BE2C (cell line): ENCODE measurements at regions not wholly inside any gene's neighbourhood (a gene's known extent, or its start where the extent isn't known, plus 50 kb on each side); places are given as distances from the start of the nearest gene placed in this dataset.

Experiments
- DNase-seq: peaks from one replicate; pipeline ENCODE4 v3.0.0-alpha.2; 2020
- H3K27me3 ChIP-seq: fragments of 250-450 bp; sonication (Bioruptor Pico); 2 replicates; pipeline ENCODE4 v1.5.1; 2020; ENCODE audit warnings: mild to moderate bottlenecking
- H3K36me3 ChIP-seq: fragments of 250-450 bp; sonication (Bioruptor Pico); 2 replicates; pipeline ENCODE4 v1.5.1; 2020; ENCODE audit warnings: mild to moderate bottlenecking
- H3K4me1 ChIP-seq: fragments of 250-450 bp; sonication (Bioruptor Pico); 2 replicates; pipeline ENCODE4 v1.5.1; 2020
- H3K4me3 ChIP-seq: 2 replicates; pipeline ENCODE4 v1.5.1; 2011; ENCODE audit warnings: low read depth, low read length
- H3K9me3 ChIP-seq: fragments of 250-450 bp; sonication (Bioruptor Pico); 2 replicates; pipeline ENCODE4 v1.5.1; 2020
- CTCF ChIP-seq: IDR thresholded peaks from 2 replicates; pipeline ENCODE4 v1.5.1; 2012; ENCODE audit warnings: mild to moderate bottlenecking, low read depth, low read length

- Histone ChIP-seq H3K4me3 (no peak overlapping the region), H3K9me3 (no peaks in the 10 kb centered on the region), H3K4me1 (no peaks in the 10 kb centered on the region), H3K36me3 (no peaks in the 10 kb centered on the region), H3K27me3 (no peaks in the 10 kb centered on the region)
- DNase-seq = no peak
- TF ChIP-seq CTCF = no peak
Measured at GRCh38 chr12:93043877-93044209, 114.7 kb upstream of the EEA1 start.

- H3K4me1 ChIP-seq = no peaks in the 10 kb centered on the region
- no peaks in the 10 kb centered on the region for H3K36me3 ChIP-seq
- TF ChIP-seq CTCF = no peak
- H3K4me3 ChIP-seq = no peak overlapping the region
- no peak for DNase-seq
- no peaks in the 10 kb centered on the region for H3K27me3 ChIP-seq
- no peaks in the 10 kb centered on the region for H3K9me3 ChIP-seq
Measured at GRCh38 chr12:93047118-93047517, 118.0 kb upstream of the EEA1 start.

- Histone ChIP-seq H3K36me3 (no peaks in the 10 kb centered on the region), H3K9me3 (no peaks in the 10 kb centered on the region), H3K27me3 (no peaks in the 10 kb centered on the region), H3K4me3 (no peak overlapping the region), H3K4me1 (no peaks in the 10 kb centered on the region)
- DNase-seq = no peak
- TF ChIP-seq CTCF = no peak
Measured at GRCh38 chr12:93048656-93049055, 119.6 kb upstream of the EEA1 start.

- no peaks in the 10 kb centered on the region for H3K9me3 ChIP-seq
- no peaks in the 10 kb centered on the region for H3K36me3 ChIP-seq
- TF ChIP-seq CTCF = no peak
- no peaks in the 10 kb centered on the region for H3K4me1 ChIP-seq
- DNase-seq = no peak
- no peak overlapping the region for H3K4me3 ChIP-seq
- H3K27me3 ChIP-seq = no peaks in the 10 kb centered on the region
Measured at GRCh38 chr12:93050026-93050747, 121.1 kb upstream of the EEA1 start.

- H3K9me3 ChIP-seq = no peaks in the 10 kb centered on the region
- no peak for DNase-seq
- H3K36me3 ChIP-seq = no peaks in the 10 kb centered on the region
- H3K4me3 ChIP-seq = no peak overlapping the region
- no peaks in the 10 kb centered on the region for H3K4me1 ChIP-seq
- H3K27me3 ChIP-seq = no peaks in the 10 kb centered on the region
- TF ChIP-seq CTCF = no peak
Measured at GRCh38 chr12:93050748-93051081, 121.6 kb upstream of the EEA1 start.

GRCh38 chr12:93054021-93054420, 124.9 kb upstream of the EEA1 start:
- no peak overlapping the region for H3K4me3 ChIP-seq
- no peak for DNase-seq
- no peak for TF ChIP-seq CTCF

More at GRCh38 chr12:93054021-93054420, 124.9 kb upstream of the EEA1 start:
- H3K36me3 ChIP-seq = no peaks in the 10 kb centered on the region
- no peaks in the 10 kb centered on the region for H3K27me3 ChIP-seq
- H3K4me1 ChIP-seq = no peaks in the 10 kb centered on the region
- no peaks in the 10 kb centered on the region for H3K9me3 ChIP-seq
